Vagina (tissue), 2 donors: ENCODE measurements at regions not wholly inside any gene's neighbourhood (a gene's known extent, or its start where the extent isn't known, plus 50 kb on each side); places are given as distances from the start of the nearest gene placed in this dataset.

Experiments
- POLR2A ChIP-seq, 2 donors: fragments of 450-650 bp; IDR thresholded peaks; one replicate each; pipeline ENCODE4 v1.6.1; 2017; ENCODE audit warnings: antibody characterized with exemption in 2 of 2, mild to moderate bottlenecking in 2 of 2, moderate library complexity in 2 of 2
- POLR2AphosphoS5 ChIP-seq, 2 donors: sonication (generic); formaldehyde crosslinking; IDR thresholded peaks; one replicate each; pipeline ENCODE4 v1.9.0; 2017; ENCODE audit warnings: antibody characterized with exemption in 2 of 2, mild to moderate bottlenecking in 2 of 2, low read depth in 1 of 2; ENCODE audit not compliant: insufficient read depth in 1 of 2
- TF ChIP-seq, protein P1 (sequence below), 3 experiments: fragments of 450-650 bp in 2 of 3; fragments of 200-600 bp in 1 of 3; sonication (generic) in 1 of 3; IDR thresholded peaks; one replicate each; pipeline ENCODE4 v1.5.1; 2017 to 2019; ENCODE audit warnings: antibody characterized with exemption in 3 of 3, mild to moderate bottlenecking in 2 of 3, moderate library complexity in 2 of 3

DNA sequence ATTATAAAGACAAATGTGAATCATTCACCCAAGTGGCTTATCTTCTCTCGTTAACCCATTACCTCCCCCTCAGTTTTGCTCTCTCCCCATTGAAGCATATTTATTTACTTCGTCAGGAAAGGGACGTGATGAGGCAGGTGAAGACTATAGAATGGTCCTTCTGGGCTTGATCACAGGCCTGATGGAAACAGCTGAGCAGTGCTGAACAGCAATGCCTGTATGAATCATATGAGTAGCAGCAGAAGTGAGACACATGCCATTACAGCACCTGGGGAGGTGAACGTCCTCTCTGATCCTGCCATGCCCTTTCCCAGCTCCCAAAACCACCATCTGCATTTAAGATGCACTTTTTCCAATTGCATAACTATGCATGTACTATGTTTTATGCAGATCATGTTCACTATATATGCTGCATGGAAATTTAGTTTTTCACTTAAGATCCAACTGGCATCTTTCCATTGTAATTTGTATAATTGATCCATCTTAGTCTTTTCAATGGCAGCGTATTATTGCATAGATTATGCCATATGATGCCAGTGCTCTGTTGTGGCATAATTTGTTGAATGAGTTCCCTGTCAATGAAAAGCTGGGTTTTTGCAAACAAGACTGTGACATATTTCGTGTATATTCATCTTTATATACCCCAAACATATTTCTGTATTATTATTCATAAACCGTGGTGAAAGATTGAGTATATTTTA lies 105.3 kb downstream of the CXCL12 start:
- no peak for TF ChIP-seq POLR2AphosphoS5 (IDR thresholded peaks at IDR 0.05; ENCODE audit: insufficient read depth in 1 of 2, low read depth in 1 of 2)
- TF ChIP-seq, protein P1, sequence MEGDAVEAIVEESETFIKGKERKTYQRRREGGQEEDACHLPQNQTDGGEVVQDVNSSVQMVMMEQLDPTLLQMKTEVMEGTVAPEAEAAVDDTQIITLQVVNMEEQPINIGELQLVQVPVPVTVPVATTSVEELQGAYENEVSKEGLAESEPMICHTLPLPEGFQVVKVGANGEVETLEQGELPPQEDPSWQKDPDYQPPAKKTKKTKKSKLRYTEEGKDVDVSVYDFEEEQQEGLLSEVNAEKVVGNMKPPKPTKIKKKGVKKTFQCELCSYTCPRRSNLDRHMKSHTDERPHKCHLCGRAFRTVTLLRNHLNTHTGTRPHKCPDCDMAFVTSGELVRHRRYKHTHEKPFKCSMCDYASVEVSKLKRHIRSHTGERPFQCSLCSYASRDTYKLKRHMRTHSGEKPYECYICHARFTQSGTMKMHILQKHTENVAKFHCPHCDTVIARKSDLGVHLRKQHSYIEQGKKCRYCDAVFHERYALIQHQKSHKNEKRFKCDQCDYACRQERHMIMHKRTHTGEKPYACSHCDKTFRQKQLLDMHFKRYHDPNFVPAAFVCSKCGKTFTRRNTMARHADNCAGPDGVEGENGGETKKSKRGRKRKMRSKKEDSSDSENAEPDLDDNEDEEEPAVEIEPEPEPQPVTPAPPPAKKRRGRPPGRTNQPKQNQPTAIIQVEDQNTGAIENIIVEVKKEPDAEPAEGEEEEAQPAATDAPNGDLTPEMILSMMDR (IDR thresholded peaks at IDR 0.05), result no peak
- TF ChIP-seq POLR2A (IDR thresholded peaks at IDR 0.05), result no peak
